Endometrial microvascular endothelial cells (primary cell): ENCODE measurements at regions not wholly inside any gene's neighbourhood (a gene's known extent, or its start where the extent isn't known, plus 50 kb on each side); places are given as distances from the start of the nearest gene placed in this dataset.
"Not testable (repeated sequence)": the region's sequence is repeated elsewhere in the genome, so short reads cannot be mapped to it uniquely, and the experiment has no call there.

ENCODE experiments used
- in situ Hi-C: cut with HindIII; loops from 2 replicates; pipeline ENCODE4 v1.10.0; 2017; ENCODE audit warnings: low sequenced_read_pairs, low pct_unique_long_range_greater_than_20kb; ENCODE audit errors: inconsistent ontology term

DNA sequence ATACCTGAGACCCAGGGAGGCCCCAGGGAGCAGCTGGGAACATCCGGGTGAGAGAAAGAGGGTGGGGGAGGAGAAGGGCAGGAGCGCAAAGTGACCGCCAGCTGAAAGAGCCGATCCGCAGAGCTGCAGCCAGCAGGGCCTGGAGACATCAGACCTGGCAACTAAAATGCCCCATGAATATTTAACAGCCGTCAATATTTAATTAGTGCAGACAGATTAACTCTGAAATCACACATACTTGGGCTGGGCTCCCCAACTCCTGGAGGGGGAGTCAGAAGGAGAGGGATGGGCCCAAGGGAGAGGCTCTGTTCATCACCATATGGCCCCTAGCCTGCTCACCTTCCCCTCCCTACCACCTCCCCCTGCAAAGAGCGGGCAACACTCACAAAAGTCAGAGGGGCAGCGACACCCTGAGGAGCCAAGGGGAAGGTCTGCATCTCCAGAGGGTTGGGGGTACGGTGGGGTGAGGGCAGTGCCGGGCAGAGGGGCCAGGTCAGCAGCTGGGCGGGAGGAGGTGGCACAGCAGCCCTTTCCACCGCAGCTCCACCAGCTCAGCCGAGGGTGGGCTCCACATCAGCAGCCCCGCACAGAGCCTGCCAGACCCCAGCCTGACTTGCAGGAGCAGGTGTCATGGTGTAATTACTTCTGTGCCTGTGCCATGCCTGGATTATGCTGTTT lies 61.9 kb upstream of the CCL1 start:
- in situ Hi-C loops, result no loop called here

DNA sequence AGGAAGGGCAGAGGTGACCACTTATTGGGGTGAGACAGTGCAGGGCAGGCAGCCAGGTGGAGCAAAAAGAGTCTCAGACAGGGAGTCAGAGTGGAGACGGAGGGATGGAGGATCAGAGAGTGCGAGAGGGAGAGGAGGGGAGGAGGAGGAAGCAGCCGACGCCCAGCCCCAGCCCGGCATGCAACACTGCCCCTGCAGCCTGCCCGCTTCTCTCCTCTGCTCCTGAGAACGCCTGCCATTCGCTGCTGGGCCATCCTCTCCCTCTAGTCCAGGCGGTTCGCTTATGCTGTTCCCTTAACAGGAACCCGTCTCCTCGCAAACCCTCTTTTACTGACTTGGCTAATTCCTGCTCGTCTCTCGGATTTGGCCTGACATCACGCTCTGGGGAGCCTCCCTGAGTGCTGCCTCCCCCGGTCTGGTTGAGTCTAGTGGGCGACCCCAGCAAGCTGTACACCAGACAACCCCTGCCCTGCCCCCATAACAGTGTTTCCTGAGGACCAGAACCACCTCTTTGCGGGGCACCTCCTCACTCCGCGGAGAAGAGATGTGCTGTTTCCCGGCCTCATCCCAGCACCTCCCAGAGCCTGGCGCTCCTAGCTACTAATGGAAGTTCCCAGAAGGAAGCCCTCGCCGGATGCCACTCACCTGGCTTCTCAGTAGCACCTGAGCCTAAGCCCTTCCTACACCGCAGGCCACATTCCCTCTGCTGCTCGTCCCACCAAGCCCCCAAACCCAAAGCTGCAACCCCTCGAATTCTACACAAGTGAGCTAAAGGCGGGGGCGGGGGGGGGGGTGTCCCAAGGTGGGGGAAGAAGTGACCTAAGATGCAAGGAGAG lies 61.2 kb upstream of the CCL1 start:
- in situ Hi-C loops, result no loop called here

DNA sequence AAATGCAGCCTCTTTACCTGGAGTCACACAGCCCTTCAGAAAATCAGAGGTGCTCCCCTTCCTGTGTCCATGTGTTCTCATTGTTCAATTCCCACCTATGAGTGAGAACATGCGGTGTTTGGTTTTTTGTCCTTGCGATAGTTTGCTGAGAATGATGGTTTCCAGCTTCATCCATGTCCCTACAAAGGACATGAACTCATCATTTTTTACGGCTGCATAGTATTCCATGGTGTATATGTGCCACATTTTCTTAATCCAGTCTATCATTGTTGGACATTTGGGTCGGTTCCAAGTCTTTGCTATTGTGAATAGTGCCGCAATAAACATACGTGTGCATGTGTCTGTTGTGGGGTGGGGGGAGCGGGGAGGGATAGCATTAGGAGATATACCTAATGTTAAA lies 60.3 kb upstream of the CCL1 start:
- in situ Hi-C loops, result not testable (repeated sequence)

GRCh38 chr17:34420900-34421299 lies 57.9 kb upstream of the CCL1 start:
- in situ Hi-C loops, result no loop called here

- in situ Hi-C loops, result no loop called here
Observed at GRCh38 chr17:34420254-34420766, 57.3 kb upstream of the CCL1 start.

DNA sequence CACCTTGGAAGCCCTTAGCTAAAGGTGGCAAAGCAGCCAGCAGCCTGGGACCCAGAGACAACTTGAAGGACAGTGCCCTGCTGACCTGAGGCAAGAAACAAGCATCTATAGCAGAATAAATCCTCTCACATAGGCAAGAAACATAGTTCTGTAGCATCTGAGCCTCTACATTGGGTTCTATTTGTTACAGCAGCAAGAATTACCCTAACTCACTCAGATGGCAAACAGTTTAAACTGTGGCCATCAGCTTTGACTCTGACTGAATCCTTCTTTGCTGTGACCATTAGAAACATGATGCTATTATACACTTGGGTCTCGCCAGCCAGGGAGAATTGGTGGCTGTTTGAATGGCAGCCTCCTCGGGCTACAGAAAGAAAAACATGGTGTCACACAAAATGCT lies 53.1 kb upstream of the CCL1 start:
- in situ Hi-C loops, result no loop called here

DNA sequence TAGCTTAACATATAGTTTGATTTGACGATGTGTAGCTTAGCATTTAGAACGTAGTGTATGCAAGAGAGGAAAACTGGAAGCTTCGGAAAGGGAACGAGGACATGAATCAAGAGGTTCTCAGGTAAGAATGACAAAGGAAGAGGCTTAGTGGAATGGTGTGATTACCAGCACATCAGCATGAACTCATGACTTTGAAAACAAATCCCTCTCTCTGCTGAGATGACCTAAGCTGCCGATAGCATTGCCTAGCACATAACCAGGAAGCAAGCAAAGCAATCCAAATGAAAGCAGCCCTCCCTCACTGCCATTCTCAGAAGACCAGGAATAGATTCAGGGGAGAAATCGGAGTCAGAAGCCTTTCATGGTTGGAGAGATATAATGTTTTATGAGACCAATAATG lies 51.3 kb upstream of the CCL1 start:
- in situ Hi-C loops, result no loop called here

DNA sequence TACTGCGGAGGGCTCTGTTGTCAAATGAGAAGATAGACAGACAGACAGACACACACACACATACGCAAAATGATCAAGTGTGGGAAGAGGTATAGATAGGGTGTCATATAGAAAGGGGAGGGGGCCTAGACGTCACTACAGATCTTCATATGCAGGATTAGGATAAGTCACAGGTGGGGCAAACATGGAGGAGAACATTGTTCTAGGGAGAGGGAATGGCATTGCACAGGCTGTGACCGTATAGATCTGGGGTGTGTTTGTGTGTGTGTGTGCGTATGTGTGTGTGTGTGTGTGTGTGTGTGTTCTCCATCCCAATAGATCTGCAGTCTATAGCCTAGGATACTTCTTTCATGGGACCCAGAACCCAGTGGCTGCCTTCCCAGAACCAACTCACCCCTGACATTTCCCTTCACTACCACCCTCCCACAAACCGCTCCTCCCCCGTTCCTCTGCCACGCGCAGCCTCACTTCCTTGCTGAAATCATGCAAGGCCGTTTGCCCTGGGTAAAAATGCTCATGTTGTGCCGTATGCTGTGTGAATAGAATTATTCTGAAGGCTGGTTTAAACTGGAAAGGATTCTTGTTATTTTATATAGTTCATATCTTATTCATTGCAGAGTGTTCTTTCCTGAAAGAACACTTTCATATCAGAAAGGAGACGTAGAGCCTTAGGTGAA lies 50.5 kb upstream of the CCL1 start:
- in situ Hi-C loops, result no loop called here

GRCh38 chr17:34412965-34413441 lies 50.0 kb upstream of the CCL1 start:
- in situ Hi-C loops, result no loop called here
